Neural cell (in vitro differentiated cells): ENCODE measurements at regions not wholly inside any gene's neighbourhood (a gene's known extent, or its start where the extent isn't known, plus 50 kb on each side); places are given as distances from the start of the nearest gene placed in this dataset.

ENCODE experiments used
- H2AFZ ChIP-seq: fragments of 200-600, 300-800 bp; sonication (generic), shearing (Covaris generic); 2 replicates; pipeline ENCODE4 v1.6.0; 2014; ENCODE audit warnings: low read depth, mild to moderate bottlenecking, antibody characterized with exemption, low read length, moderate library complexity
- H3F3A ChIP-seq: fragments of 200-600 bp; shearing (Covaris generic); 2 replicates; pipeline ENCODE4 v1.6.1; 2016; ENCODE audit warnings: mild to moderate bottlenecking, moderate library complexity, mixed read lengths, antibody characterized with exemption, low read length; ENCODE audit not compliant: insufficient read depth, poor library complexity, severe bottlenecking
- H3K27ac ChIP-seq: fragments of 200-600, 300-800 bp; sonication (generic), shearing (Covaris generic); 2 replicates; pipeline ENCODE4 v1.5.1; 2014; ENCODE audit warnings: mild to moderate bottlenecking, low read length, moderate library complexity
- H3K27me3 ChIP-seq: fragments of 300-800, 200-600 bp; sonication (generic), shearing (Covaris generic); 2 replicates; pipeline ENCODE4 v1.6.0; 2014; ENCODE audit warnings: mild to moderate bottlenecking, low read depth, low read length, moderate library complexity; ENCODE audit not compliant: insufficient read depth
- H3K36me3 ChIP-seq: fragments of 300-800, 200-600 bp; sonication (generic), shearing (Covaris generic); 2 replicates; pipeline ENCODE4 v1.5.1; 2014; ENCODE audit warnings: mild to moderate bottlenecking, antibody characterized with exemption, low read length, moderate library complexity; ENCODE audit not compliant: insufficient read depth
- H3K4me2 ChIP-seq: fragments of 300-800, 200-600 bp; sonication (generic), shearing (Covaris generic); 2 replicates; pipeline ENCODE4 v1.6.0; 2014; ENCODE audit warnings: mild to moderate bottlenecking, low read length
- H3K4me3 ChIP-seq: fragments of 300-800, 200-600 bp; sonication (generic), shearing (Covaris generic); 2 replicates; pipeline ENCODE4 v1.5.1; 2014; ENCODE audit warnings: mild to moderate bottlenecking, low read length, moderate library complexity
- H3K79me2 ChIP-seq: fragments of 200-600 bp; shearing (Covaris generic); replicated peaks from 2 replicates; pipeline ENCODE4 v1.6.0; 2014; ENCODE audit warnings: mild to moderate bottlenecking, low read length, moderate library complexity; ENCODE audit not compliant: insufficient read depth
- H3K9ac ChIP-seq: fragments of 300-800, 200-600 bp; sonication (generic), shearing (Covaris generic); 2 replicates; pipeline ENCODE4 v1.6.1; 2016; ENCODE audit warnings: mild to moderate bottlenecking, low read length, mixed read lengths
- H3K9me2 ChIP-seq: fragments of 200-600 bp; shearing (Covaris generic); 2 replicates; pipeline ENCODE4 v1.6.1; 2016; ENCODE audit warnings: mild to moderate bottlenecking, low read length, mixed read lengths; ENCODE audit not compliant: insufficient read depth
- H3K9me3 ChIP-seq: fragments of 200-600, 300-800 bp; sonication (generic), shearing (Covaris generic); 2 replicates; pipeline ENCODE4 v1.6.1; 2016; ENCODE audit warnings: mild to moderate bottlenecking, mixed run types, low read length, moderate library complexity, mixed read lengths
- H4K20me1 ChIP-seq: fragments of 200-600 bp; shearing (Covaris generic); 2 replicates; pipeline ENCODE4 v1.6.1; 2016; ENCODE audit warnings: mild to moderate bottlenecking, mixed run types; ENCODE audit not compliant: insufficient read depth
- CTCF ChIP-seq: fragments of 450-650 bp; IDR thresholded peaks from 2 replicates; pipeline ENCODE4 v1.5.1; 2014; ENCODE audit warnings: antibody characterized with exemption, mild to moderate bottlenecking, moderate library complexity; ENCODE audit not compliant: poor library complexity, severe bottlenecking
- EP300 ChIP-seq: fragments of 450-650 bp; conservative IDR thresholded peaks from 2 replicates; pipeline ENCODE4 v1.6.1; 2014; ENCODE audit warnings: antibody characterized with exemption, mild to moderate bottlenecking, moderate library complexity; ENCODE audit not compliant: poor library complexity, severe bottlenecking
- EZH2 ChIP-seq: fragments of 200-600, 300-800 bp; shearing (Covaris generic), sonication (generic); IDR thresholded peaks from 2 replicates; pipeline ENCODE4 v1.6.1; 2014; ENCODE audit warnings: antibody characterized with exemption, low read length, borderline replicate concordance, mild to moderate bottlenecking; ENCODE audit not compliant: insufficient read depth, poor library complexity, severe bottlenecking
- MXI1 ChIP-seq: fragments of 450-650 bp; conservative IDR thresholded peaks from 2 replicates; pipeline ENCODE4 v1.6.1; 2014; ENCODE audit warnings: antibody characterized with exemption, mild to moderate bottlenecking; ENCODE audit not compliant: poor library complexity, severe bottlenecking
- POLR2AphosphoS5 ChIP-seq: IDR thresholded peaks from 2 replicates; pipeline ENCODE4 v1.6.1; 2012
- RAD21 ChIP-seq: fragments of 450-650 bp; conservative IDR thresholded peaks from 2 replicates; pipeline ENCODE4 v1.6.1; 2014; ENCODE audit warnings: antibody characterized with exemption, mild to moderate bottlenecking, moderate library complexity
- REST ChIP-seq: IDR thresholded peaks from 2 replicates; pipeline ENCODE4 v1.6.1; 2012; ENCODE audit warnings: borderline replicate concordance
- SMC3 ChIP-seq: fragments of 450-650 bp; conservative IDR thresholded peaks from 2 replicates; pipeline ENCODE4 v1.6.1; 2014; ENCODE audit warnings: antibody characterized with exemption, mild to moderate bottlenecking, moderate library complexity; ENCODE audit not compliant: poor library complexity
- TAF1 ChIP-seq: IDR thresholded peaks from 2 replicates; pipeline ENCODE4 v1.6.1; 2012; ENCODE audit warnings: low read depth

GRCh38 chr18:30271716-30272115, 770.8 kb downstream of the DSC3 start:
- no peak overlapping the region for H3K27ac ChIP-seq
- no peak overlapping the region for H3K9ac ChIP-seq
- no peak overlapping the region for H3K4me3 ChIP-seq
- no peaks in the 10 kb centered on the region for H3K36me3 ChIP-seq
- TF ChIP-seq EP300 (no peak), MXI1 (no peak), REST (no peak)
- H3F3A ChIP-seq: no peaks in the 10 kb centered on the region
- no peaks in the 10 kb centered on the region for H3K79me2 ChIP-seq
- H4K20me1 ChIP-seq: no peaks in the 10 kb centered on the region
- H3K4me2 ChIP-seq: no peak overlapping the region
- no peak overlapping the region for H2AFZ ChIP-seq
- H3K9me2 ChIP-seq: no peaks in the 10 kb centered on the region
- H3K27me3 ChIP-seq: no peaks in the 10 kb centered on the region
- H3K9me3 ChIP-seq: no peaks in the 10 kb centered on the region

GRCh38 chr18:30265190-30265589, 777.4 kb downstream of the DSC3 start:
- TF ChIP-seq EP300: no peak
- no peak for TF ChIP-seq REST
- TF ChIP-seq TAF1: no peak
- no peak for TF ChIP-seq CTCF
- no peak for TF ChIP-seq RAD21
- TF ChIP-seq MXI1: no peak
- TF ChIP-seq POLR2AphosphoS5: no peak
- no peak for TF ChIP-seq SMC3
- no peak for TF ChIP-seq EZH2
- Histone ChIP-seq H3K36me3 (no peaks in the 10 kb centered on the region), H3K27me3 (no peaks in the 10 kb centered on the region), H3K27ac (no peak overlapping the region), H3F3A (no peaks in the 10 kb centered on the region), H3K9me2 (no peaks in the 10 kb centered on the region), H3K9me3 (no peaks in the 10 kb centered on the region), H3K9ac (no peak overlapping the region), H3K4me2 (no peak overlapping the region), H4K20me1 (no peaks in the 10 kb centered on the region), H3K79me2 (no peaks in the 10 kb centered on the region), H3K4me3 (no peak overlapping the region), H2AFZ (no peak overlapping the region)
